ENCODE measurements at regions not wholly inside any gene's neighbourhood (a gene's known extent, or its start where the extent isn't known, plus 50 kb on each side); places are given as distances from the start of the nearest gene placed in this dataset.
"Not testable (repeated sequence)": the region's sequence is repeated elsewhere in the genome, so short reads cannot be mapped to it uniquely, and the experiment has no call there.

- DNase-seq (ENCODE audit: low spot score), result no peak
- in situ Hi-C loops (cut with MboI; ENCODE audit: low pct_unique_long_range_greater_than_20kb, low sequenced_read_pairs, unreplicated experiment), result no loop called here
- TF ChIP-seq CTCF (IDR thresholded peaks at IDR 0.05; ENCODE audit: extremely low read depth, insufficient read depth, missing control alignments), result no peak
Measured at GRCh38 chr5:29203049-29203448, 1990.4 kb upstream of the CDH6 start.

GRCh38 chr5:29197631-29198454 lies 1995.6 kb upstream of the CDH6 start:
- TF ChIP-seq CTCF (IDR thresholded peaks at IDR 0.05; ENCODE audit: extremely low read depth, insufficient read depth, missing control alignments), result no peak
- in situ Hi-C loops (cut with MboI; ENCODE audit: low pct_unique_long_range_greater_than_20kb, low sequenced_read_pairs, unreplicated experiment), result no loop called here
- no peak for DNase-seq (ENCODE audit: low spot score)

GRCh38 chr5:29193972-29194371 lies 1999.5 kb upstream of the CDH6 start:
- no peak for DNase-seq (ENCODE audit: low spot score)
- in situ Hi-C loops (cut with MboI; ENCODE audit: low pct_unique_long_range_greater_than_20kb, low sequenced_read_pairs, unreplicated experiment), result no loop called here
- TF ChIP-seq CTCF (IDR thresholded peaks at IDR 0.05; ENCODE audit: extremely low read depth, insufficient read depth, missing control alignments), result no peak

- in situ Hi-C loops (cut with MboI; ENCODE audit: low pct_unique_long_range_greater_than_20kb, low sequenced_read_pairs, unreplicated experiment); DNase-seq (ENCODE audit: low spot score): not testable (repeated sequence)
Measured at GRCh38 chr5:29191269-29192048, 2002.0 kb upstream of the CDH6 start.

GRCh38 chr5:29190398-29190797 lies 2003.1 kb upstream of the CDH6 start:
- in situ Hi-C loops (cut with MboI; ENCODE audit: low pct_unique_long_range_greater_than_20kb, low sequenced_read_pairs, unreplicated experiment), result not testable (repeated sequence)

GRCh38 chr5:29186380-29186779 lies 2007.1 kb upstream of the CDH6 start:
- DNase-seq (ENCODE audit: low spot score); in situ Hi-C loops (cut with MboI; ENCODE audit: low pct_unique_long_range_greater_than_20kb, low sequenced_read_pairs, unreplicated experiment): not testable (repeated sequence)

More at GRCh38 chr5:29190398-29190797, 2003.1 kb upstream of the CDH6 start:
- not testable (repeated sequence) for DNase-seq (ENCODE audit: low spot score)

GRCh38 chr5:29185558-29185957 lies 2007.9 kb upstream of the CDH6 start:
- no peak for TF ChIP-seq CTCF (IDR thresholded peaks at IDR 0.05; ENCODE audit: extremely low read depth, insufficient read depth, missing control alignments)
- in situ Hi-C loops (cut with MboI; ENCODE audit: low pct_unique_long_range_greater_than_20kb, low sequenced_read_pairs, unreplicated experiment), result no loop called here
- DNase-seq (ENCODE audit: low spot score), result no peak

- no peak for TF ChIP-seq CTCF (IDR thresholded peaks at IDR 0.05; ENCODE audit: extremely low read depth, insufficient read depth, missing control alignments)
- in situ Hi-C loops (cut with MboI; ENCODE audit: low pct_unique_long_range_greater_than_20kb, low sequenced_read_pairs, unreplicated experiment), result no loop called here
- DNase-seq (ENCODE audit: low spot score), result no peak
Measured at GRCh38 chr5:29175774-29176173, 2017.7 kb upstream of the CDH6 start.
